ENCODE measurements at regions not wholly inside any gene's neighbourhood (a gene's known extent, or its start where the extent isn't known, plus 50 kb on each side); places are given as distances from the start of the nearest gene placed in this dataset.

DNA sequence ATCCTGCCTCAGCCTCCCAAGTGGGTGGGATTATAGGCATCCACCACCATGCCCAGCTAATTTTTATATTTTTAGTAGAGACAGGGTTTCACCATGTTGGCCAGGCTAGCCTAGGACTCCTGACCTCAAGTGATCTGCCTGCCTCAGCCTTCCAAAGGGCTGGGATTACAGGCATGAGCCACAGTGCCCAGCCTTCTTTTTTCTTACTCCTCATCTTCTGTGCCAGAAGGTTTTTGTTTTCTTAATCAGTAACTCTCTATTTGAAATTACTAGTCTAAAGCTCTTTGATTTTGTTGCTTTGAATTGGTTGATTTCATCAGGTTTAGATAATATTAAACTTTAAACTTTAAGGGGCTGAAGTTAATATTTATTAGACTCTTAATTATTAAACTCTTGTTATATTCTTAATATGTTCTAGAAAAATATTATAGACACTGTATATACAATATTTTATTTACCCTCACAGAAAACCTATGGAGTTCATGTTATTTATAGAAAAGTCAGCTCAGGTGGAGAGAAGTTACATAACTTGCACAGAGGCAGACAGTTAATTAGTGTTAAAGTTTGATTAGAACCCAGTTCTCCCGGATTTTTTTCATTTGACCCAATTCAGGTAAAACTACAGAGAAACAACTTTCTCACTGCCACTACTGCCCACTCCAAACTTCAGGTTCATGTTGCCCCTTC, 177.4 kb upstream of the SGK1 start:
- TF ChIP-seq RBM15 (IDR thresholded peaks at IDR 0.05; ENCODE audit: insufficient read depth, low read length) (no peak), CBX2 (IDR thresholded peaks at IDR 0.05; ENCODE audit: insufficient read depth, low read length, poor library complexity, severe bottlenecking) (no peak), ETV6 (IDR thresholded peaks at IDR 0.05; ENCODE audit: borderline replicate concordance in 1 of 2, low read depth in 2 of 2, low read length in 1 of 2) (no peak), ETV6 (CRISPR knock-in tag; IDR thresholded peaks at IDR 0.05; ENCODE audit: borderline replicate concordance) (no peak), POLR2A (conservative IDR thresholded peaks at IDR 0.05) (no peak), MXI1 (IDR thresholded peaks at IDR 0.05; ENCODE audit: low read depth, low read length) (no peak), RBM39 (optimal IDR thresholded peaks at IDR 0.05; ENCODE audit: low read depth, low read length) (no peak), SLC30A9 (CRISPR knock-in tag; IDR thresholded peaks at IDR 0.05) (no peak), SRSF9 (IDR thresholded peaks at IDR 0.05; ENCODE audit: borderline replicate concordance, low read depth, low read length) (no peak)
- TF ChIP-seq, protein P1, sequence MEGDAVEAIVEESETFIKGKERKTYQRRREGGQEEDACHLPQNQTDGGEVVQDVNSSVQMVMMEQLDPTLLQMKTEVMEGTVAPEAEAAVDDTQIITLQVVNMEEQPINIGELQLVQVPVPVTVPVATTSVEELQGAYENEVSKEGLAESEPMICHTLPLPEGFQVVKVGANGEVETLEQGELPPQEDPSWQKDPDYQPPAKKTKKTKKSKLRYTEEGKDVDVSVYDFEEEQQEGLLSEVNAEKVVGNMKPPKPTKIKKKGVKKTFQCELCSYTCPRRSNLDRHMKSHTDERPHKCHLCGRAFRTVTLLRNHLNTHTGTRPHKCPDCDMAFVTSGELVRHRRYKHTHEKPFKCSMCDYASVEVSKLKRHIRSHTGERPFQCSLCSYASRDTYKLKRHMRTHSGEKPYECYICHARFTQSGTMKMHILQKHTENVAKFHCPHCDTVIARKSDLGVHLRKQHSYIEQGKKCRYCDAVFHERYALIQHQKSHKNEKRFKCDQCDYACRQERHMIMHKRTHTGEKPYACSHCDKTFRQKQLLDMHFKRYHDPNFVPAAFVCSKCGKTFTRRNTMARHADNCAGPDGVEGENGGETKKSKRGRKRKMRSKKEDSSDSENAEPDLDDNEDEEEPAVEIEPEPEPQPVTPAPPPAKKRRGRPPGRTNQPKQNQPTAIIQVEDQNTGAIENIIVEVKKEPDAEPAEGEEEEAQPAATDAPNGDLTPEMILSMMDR (IDR thresholded peaks at IDR 0.05 in 2 of 3, conservative IDR thresholded peaks at IDR 0.05 in 1 of 3; ENCODE audit: insufficient read depth in 2 of 3, low read depth in 1 of 3, low read length in 3 of 3), result no peak
- TF ChIP-seq, protein P2, sequence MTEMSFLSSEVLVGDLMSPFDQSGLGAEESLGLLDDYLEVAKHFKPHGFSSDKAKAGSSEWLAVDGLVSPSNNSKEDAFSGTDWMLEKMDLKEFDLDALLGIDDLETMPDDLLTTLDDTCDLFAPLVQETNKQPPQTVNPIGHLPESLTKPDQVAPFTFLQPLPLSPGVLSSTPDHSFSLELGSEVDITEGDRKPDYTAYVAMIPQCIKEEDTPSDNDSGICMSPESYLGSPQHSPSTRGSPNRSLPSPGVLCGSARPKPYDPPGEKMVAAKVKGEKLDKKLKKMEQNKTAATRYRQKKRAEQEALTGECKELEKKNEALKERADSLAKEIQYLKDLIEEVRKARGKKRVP (CRISPR knock-in tag; IDR thresholded peaks at IDR 0.05), result no peak
- TF ChIP-seq, protein P3, sequence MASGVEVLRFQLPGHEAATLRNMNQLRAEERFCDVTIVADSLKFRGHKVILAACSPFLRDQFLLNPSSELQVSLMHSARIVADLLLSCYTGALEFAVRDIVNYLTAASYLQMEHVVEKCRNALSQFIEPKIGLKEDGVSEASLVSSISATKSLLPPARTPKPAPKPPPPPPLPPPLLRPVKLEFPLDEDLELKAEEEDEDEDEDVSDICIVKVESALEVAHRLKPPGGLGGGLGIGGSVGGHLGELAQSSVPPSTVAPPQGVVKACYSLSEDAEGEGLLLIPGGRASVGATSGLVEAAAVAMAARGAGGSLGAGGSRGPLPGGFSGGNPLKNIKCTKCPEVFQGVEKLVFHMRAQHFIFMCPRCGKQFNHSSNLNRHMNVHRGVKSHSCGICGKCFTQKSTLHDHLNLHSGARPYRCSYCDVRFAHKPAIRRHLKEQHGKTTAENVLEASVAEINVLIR (CRISPR knock-in tag; IDR thresholded peaks at IDR 0.05), result no peak
